GM12872 (cell line): ENCODE measurements at regions not wholly inside any gene's neighbourhood (a gene's known extent, or its start where the extent isn't known, plus 50 kb on each side); places are given as distances from the start of the nearest gene placed in this dataset.

Experiments
- TF ChIP-seq, protein P1 (sequence below): IDR thresholded peaks from 3 replicates; pipeline ENCODE4 v1.5.1; 2011; ENCODE audit warnings: low read depth, mild to moderate bottlenecking, low read length, moderate library complexity; ENCODE audit not compliant: insufficient read depth

DNA sequence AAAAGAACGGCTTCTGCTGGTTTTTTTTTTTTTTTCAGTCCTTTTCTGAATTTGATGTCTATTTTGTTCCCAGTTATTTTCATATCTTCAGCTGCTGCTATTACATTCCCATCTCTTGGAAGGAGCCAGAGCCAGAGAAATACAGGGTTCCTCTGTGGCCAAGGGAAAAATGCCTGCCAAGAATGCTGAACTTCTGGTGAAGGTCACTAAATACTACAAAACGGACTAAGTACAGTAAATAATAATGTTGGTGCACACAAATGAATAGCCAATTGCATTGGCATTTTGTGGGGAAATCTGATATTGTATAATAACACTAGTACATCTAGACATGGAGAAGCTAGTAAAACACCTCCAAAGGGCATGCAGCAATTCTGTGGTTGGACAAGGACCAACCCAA lies 56.3 kb upstream of the ZEB1 start:
- TF ChIP-seq, protein P1, sequence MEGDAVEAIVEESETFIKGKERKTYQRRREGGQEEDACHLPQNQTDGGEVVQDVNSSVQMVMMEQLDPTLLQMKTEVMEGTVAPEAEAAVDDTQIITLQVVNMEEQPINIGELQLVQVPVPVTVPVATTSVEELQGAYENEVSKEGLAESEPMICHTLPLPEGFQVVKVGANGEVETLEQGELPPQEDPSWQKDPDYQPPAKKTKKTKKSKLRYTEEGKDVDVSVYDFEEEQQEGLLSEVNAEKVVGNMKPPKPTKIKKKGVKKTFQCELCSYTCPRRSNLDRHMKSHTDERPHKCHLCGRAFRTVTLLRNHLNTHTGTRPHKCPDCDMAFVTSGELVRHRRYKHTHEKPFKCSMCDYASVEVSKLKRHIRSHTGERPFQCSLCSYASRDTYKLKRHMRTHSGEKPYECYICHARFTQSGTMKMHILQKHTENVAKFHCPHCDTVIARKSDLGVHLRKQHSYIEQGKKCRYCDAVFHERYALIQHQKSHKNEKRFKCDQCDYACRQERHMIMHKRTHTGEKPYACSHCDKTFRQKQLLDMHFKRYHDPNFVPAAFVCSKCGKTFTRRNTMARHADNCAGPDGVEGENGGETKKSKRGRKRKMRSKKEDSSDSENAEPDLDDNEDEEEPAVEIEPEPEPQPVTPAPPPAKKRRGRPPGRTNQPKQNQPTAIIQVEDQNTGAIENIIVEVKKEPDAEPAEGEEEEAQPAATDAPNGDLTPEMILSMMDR: no peak

GRCh38 chr10:31263903-31264302 lies 55.1 kb upstream of the ZEB1 start:
- TF ChIP-seq, protein P1: no peak

DNA sequence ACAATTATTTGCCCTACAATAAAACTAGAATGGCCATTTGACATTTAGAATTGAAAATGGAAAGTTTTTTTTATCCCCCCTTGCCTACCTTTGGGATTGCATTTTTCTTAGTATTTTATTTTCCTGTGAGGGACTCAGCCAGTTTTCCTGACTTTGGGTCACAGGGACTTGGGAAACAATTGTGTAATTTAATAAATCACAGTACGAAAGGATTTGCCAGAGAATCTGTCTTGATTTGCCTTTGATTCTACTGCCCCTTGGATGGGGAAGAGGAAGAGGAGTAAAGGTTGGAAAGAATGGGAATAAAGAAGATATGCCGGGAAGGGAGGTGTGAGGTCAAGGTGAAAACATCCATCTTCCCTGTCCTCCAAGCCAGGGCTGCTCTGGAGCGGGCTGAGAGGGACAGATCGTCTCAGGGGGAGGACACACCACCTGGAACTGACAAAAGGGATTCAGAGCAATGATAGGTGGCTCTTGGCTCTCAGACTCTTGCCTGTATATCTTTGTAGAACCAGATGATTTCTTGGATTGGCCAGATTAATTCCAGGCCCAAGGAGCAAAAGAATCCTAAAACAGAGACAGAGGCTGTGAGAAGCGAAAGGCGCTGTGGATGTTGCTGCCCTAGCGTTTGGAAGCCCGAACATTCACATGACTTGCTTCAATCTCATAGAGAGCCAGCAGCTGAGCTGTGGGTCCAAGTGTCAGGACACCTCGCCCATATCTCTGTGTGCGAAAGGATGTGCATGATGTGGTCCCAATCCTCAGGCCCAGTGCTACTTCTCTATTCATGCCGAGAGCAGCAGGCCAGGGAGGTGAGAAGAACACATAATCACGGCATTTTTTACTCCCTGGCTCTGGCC lies 50.3 kb upstream of the ZEB1 start:
- TF ChIP-seq, protein P1: no peak
